MCF 10A (cell line): ENCODE measurements at regions not wholly inside any gene's neighbourhood (a gene's known extent, or its start where the extent isn't known, plus 50 kb on each side); places are given as distances from the start of the nearest gene placed in this dataset.

Experiments used
- BruUV-seq: library from RNA; stranded (reverse); fragments of 400-500 nt; replicated peaks from 2 replicates; lab custom pipeline; 2021; lab: Mats Ljungman, UMichigan
- CTCF ChIA-PET: fragments of 300-600 bp; sonication (Branson Sonifier 250); formaldehyde crosslinking; extraction: SDS; loops from one replicate; lab custom pipeline; 2021; ENCODE audit warnings: antibody characterized with exemption, inconsistent platforms; lab: Yijun Ruan, JAX
- POLR2A ChIA-PET: fragments of 300-600, 350-650 bp; sonication (Branson Sonifier 250); formaldehyde crosslinking; extraction: SDS; loops from one replicate; lab custom pipeline; 2020; ENCODE audit warnings: antibody characterized with exemption, inconsistent platforms; lab: Yijun Ruan, JAX
- DNase-seq: peaks from one replicate; pipeline ENCODE4 v3.0.0-alpha.2; 2018; ENCODE audit not compliant: unreplicated experiment
- H3K27ac Mint-ChIP-seq: one replicate; pipeline ENCODE4 v1.8.0; 2022; ENCODE audit warnings: mild to moderate bottlenecking, low read depth, mixed read lengths; ENCODE audit not compliant: unreplicated experiment
- H3K27me3 Mint-ChIP-seq: one replicate; pipeline ENCODE4 v1.8.0; 2022; ENCODE audit warnings: mixed read lengths; ENCODE audit not compliant: insufficient read depth, unreplicated experiment
- H3K36me3 Mint-ChIP-seq: one replicate; pipeline ENCODE4 v1.8.0; 2022; ENCODE audit warnings: mild to moderate bottlenecking, moderate library complexity, mixed read lengths; ENCODE audit not compliant: insufficient read depth, unreplicated experiment
- H3K4me1 Mint-ChIP-seq: one replicate; pipeline ENCODE4 v1.8.0; 2022; ENCODE audit warnings: mixed read lengths; ENCODE audit not compliant: insufficient read depth, unreplicated experiment
- H3K4me3 Mint-ChIP-seq: one replicate; pipeline ENCODE4 v1.8.0; 2022; ENCODE audit warnings: mild to moderate bottlenecking, moderate library complexity, mixed read lengths; ENCODE audit not compliant: unreplicated experiment
- H3K9me3 Mint-ChIP-seq: one replicate; pipeline ENCODE4 v1.8.0; 2022; ENCODE audit warnings: mixed read lengths; ENCODE audit not compliant: unreplicated experiment
- intact Hi-C: fragments of 100-400 bp; cut with micrococcal nuclease; formaldehyde crosslinking; loops from 2 replicates; pipeline ENCODE4 v1.14.1; 2022
- TF ChIP-seq, protein P1 (sequence below): fragments of 200-600 bp; IDR thresholded peaks from one replicate; pipeline ENCODE4 v1.8.0; 2022; ENCODE audit warnings: antibody characterized with exemption, mild to moderate bottlenecking; ENCODE audit not compliant: unreplicated experiment

DNA sequence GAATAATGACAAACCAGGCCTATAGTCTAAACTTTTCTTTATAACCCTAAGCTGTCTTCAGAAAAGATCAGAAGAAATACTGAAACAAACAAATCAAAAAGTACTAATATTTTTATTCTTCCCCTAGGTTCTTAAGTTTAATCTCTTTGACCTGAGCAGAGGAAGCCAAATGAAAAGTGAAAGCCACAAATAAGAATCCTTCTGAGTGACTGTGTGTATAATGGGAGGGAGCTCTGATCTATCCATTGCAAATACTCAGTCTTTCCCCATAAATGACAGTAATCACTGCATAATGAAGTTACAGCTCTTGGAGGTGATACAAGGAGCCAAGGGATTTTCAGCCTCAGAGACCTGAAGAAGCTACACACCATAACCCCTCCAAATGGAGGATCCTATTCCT lies 126.9 kb upstream of the ATP10B start:
- TF ChIP-seq, protein P1, sequence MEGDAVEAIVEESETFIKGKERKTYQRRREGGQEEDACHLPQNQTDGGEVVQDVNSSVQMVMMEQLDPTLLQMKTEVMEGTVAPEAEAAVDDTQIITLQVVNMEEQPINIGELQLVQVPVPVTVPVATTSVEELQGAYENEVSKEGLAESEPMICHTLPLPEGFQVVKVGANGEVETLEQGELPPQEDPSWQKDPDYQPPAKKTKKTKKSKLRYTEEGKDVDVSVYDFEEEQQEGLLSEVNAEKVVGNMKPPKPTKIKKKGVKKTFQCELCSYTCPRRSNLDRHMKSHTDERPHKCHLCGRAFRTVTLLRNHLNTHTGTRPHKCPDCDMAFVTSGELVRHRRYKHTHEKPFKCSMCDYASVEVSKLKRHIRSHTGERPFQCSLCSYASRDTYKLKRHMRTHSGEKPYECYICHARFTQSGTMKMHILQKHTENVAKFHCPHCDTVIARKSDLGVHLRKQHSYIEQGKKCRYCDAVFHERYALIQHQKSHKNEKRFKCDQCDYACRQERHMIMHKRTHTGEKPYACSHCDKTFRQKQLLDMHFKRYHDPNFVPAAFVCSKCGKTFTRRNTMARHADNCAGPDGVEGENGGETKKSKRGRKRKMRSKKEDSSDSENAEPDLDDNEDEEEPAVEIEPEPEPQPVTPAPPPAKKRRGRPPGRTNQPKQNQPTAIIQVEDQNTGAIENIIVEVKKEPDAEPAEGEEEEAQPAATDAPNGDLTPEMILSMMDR = no peak
- CTCF ChIA-PET = interaction anchor here (0.5 to 1.5 kb wide), 6 partner anchors 12 to 501 kb away, joined by 3 to 4 read pairs (median 4); no protein-coding TSS in a partner anchor
- POLR2A ChIA-PET = interaction anchor here (0.7 to 3.0 kb wide), 7 partner anchors 10 to 41 kb away, joined by 3 to 9 read pairs (median 4); no protein-coding TSS in a partner anchor
- no peaks in the 10 kb centered on the region for H3K27me3 Mint-ChIP-seq
- peaks cover 5% of the 10 kb centered on the region for H3K4me1 Mint-ChIP-seq
- no peak overlapping the region for H3K4me3 Mint-ChIP-seq
- H3K9me3 Mint-ChIP-seq = no peaks in the 10 kb centered on the region
- intact Hi-C loops = no loop called here
- H3K36me3 Mint-ChIP-seq = peaks cover 6% of the 10 kb centered on the region
- no peak overlapping the region for H3K27ac Mint-ChIP-seq
- no TSS peak for BruUV-seq
- DNase-seq = no peak

DNA sequence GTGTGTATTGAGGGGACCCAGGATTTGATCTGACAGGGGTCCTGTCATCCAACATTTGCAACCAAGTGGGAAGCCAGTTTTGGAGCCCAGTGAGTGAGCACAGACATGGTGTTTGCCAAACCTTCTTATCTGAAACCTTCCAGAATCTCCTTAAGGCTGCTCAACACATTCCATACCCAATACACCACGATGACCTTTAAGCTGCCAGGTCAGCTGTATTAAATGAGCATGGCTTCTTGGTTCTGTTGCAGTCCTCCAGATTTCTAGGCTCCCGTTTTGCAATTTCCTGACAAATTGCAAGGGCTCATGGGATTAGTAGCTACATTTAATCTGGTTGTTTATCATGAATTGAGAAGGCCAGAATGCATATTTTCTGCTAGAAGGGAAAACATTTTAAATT lies 124.2 kb upstream of the ATP10B start:
- no peak for DNase-seq
- no TSS peak for BruUV-seq
- intact Hi-C loops = no loop called here
- Mint-ChIP-seq H3K36me3 (peaks cover 6% of the 10 kb centered on the region), H3K9me3 (no peaks in the 10 kb centered on the region), H3K4me1 (peaks cover 5% of the 10 kb centered on the region), H3K4me3 (no peak overlapping the region), H3K27ac (no peak overlapping the region), H3K27me3 (no peaks in the 10 kb centered on the region)
- ChIA-PET CTCF (no interaction called here), POLR2A (no interaction called here)
- TF ChIP-seq, protein P1 = no peak

GRCh38 chr5:160970605-160971191 lies 118.7 kb upstream of the ATP10B start:
- no peak overlapping the region for H3K27ac Mint-ChIP-seq
- intact Hi-C loops = loop anchor here (2.0 kb wide), 1 partner anchor 564 kb away; no protein-coding TSS in a partner anchor
- H3K27me3 Mint-ChIP-seq = no peaks in the 10 kb centered on the region
- ChIA-PET POLR2A (interaction anchor here (0.7 kb wide), 1 partner anchor 671 kb away, joined by 3 read pairs; no protein-coding TSS in a partner anchor), CTCF (interaction anchor here (0.6 to 0.7 kb wide), 4 partner anchors 16 to 575 kb away, joined by 3 to 5 read pairs (median 3); no protein-coding TSS in a partner anchor)
- no peaks in the 10 kb centered on the region for H3K9me3 Mint-ChIP-seq
- peaks cover 14% of the 10 kb centered on the region for H3K4me1 Mint-ChIP-seq
- peaks cover 3% of the 10 kb centered on the region for H3K36me3 Mint-ChIP-seq
- BruUV-seq = no TSS peak
- no peak overlapping the region for H3K4me3 Mint-ChIP-seq
- DNase-seq = peak; percentile 18
- TF ChIP-seq, protein P1 = peak; percentile 27

DNA sequence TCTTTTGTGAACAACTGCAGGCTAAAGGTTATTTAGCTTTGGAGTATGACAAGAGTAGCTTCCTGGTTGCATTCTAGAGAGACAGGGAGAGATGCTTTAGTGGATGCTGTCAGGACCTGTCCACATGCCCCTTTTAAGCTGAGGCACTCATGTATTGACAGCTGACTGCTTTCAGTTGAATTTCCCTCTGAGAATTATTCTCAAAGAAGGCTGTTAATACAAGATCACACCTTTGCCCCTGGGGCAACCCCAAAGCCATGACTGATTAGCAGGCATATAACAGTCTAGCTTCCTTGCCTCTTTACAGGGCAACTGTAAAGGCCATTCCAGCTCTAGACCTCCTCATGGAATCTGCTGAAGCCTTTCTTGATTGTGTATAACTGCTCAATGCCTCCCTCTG lies 117.6 kb upstream of the ATP10B start:
- CTCF ChIA-PET = interaction anchor here (0.6 to 1.0 kb wide), 3 partner anchors 9 to 574 kb away, joined by 3 to 5 read pairs (median 3); no protein-coding TSS in a partner anchor
- Mint-ChIP-seq H3K36me3 (no peaks in the 10 kb centered on the region), H3K27me3 (no peaks in the 10 kb centered on the region), H3K27ac (no peak overlapping the region), H3K4me3 (no peak overlapping the region), H3K4me1 (peaks cover 14% of the 10 kb centered on the region), H3K9me3 (no peaks in the 10 kb centered on the region)
- POLR2A ChIA-PET = interaction anchor here (0.6 kb wide), 1 partner anchor 11 kb away, joined by 6 read pairs; no protein-coding TSS in a partner anchor
- intact Hi-C loops = loop anchor here (2.0 to 10.0 kb wide), 2 partner anchors 535 to 565 kb away; no protein-coding TSS in a partner anchor
- DNase-seq = no peak
- no TSS peak for BruUV-seq
- TF ChIP-seq, protein P1 = no peak
